ENCODE measurements at regions not wholly inside any gene's neighbourhood (a gene's known extent, or its start where the extent isn't known, plus 50 kb on each side); places are given as distances from the start of the nearest gene placed in this dataset.

GRCh38 chr2:238731961-238732360, 115.9 kb upstream of the TWIST2 start:
- TF ChIP-seq CTCF (IDR thresholded peaks at IDR 0.05; ENCODE audit: control extremely low read depth, extremely low read depth, low read depth, missing control alignments), result no peak
- POLR2A ChIA-PET, result no interaction called here
- no peak for DNase-seq (ENCODE audit: extremely low spot score)
- CTCF ChIA-PET, result interaction anchor here (0.8 kb wide), 1 partner anchor 24 kb away, joined by 3 read pairs; no protein-coding TSS in a partner anchor

- POLR2A ChIA-PET, result no interaction called here
Measured at GRCh38 chr2:238738917-238739316, 109.0 kb upstream of the TWIST2 start.

GRCh38 chr2:238739668-238740067, 108.2 kb upstream of the TWIST2 start:
- TF ChIP-seq CTCF (IDR thresholded peaks at IDR 0.05; ENCODE audit: control extremely low read depth, extremely low read depth, low read depth, missing control alignments), result no peak
- DNase-seq (ENCODE audit: extremely low spot score), result no peak
- ChIA-PET CTCF (no interaction called here), POLR2A (no interaction called here)

More at GRCh38 chr2:238738917-238739316, 109.0 kb upstream of the TWIST2 start:
- no peak for DNase-seq (ENCODE audit: extremely low spot score)
- no peak for TF ChIP-seq CTCF (IDR thresholded peaks at IDR 0.05; ENCODE audit: control extremely low read depth, extremely low read depth, low read depth, missing control alignments)
- CTCF ChIA-PET, result no interaction called here

- CTCF ChIA-PET, result no interaction called here
- no peak for DNase-seq (ENCODE audit: extremely low spot score)
- POLR2A ChIA-PET, result no interaction called here
- TF ChIP-seq CTCF (IDR thresholded peaks at IDR 0.05; ENCODE audit: control extremely low read depth, extremely low read depth, low read depth, missing control alignments), result no peak
Measured at GRCh38 chr2:238741277-238741676, 106.6 kb upstream of the TWIST2 start.

- no peak for TF ChIP-seq CTCF (IDR thresholded peaks at IDR 0.05; ENCODE audit: control extremely low read depth, extremely low read depth, low read depth, missing control alignments)
- CTCF ChIA-PET, result no interaction called here
- no peak for DNase-seq (ENCODE audit: extremely low spot score)
- POLR2A ChIA-PET, result no interaction called here
Measured at GRCh38 chr2:238742066-238742465, 105.8 kb upstream of the TWIST2 start.

- ChIA-PET CTCF (no interaction called here), POLR2A (no interaction called here)
- DNase-seq (ENCODE audit: extremely low spot score), result no peak
- TF ChIP-seq CTCF (IDR thresholded peaks at IDR 0.05; ENCODE audit: control extremely low read depth, extremely low read depth, low read depth, missing control alignments), result no peak
Measured at GRCh38 chr2:238742664-238743063, 105.2 kb upstream of the TWIST2 start.
